ENCODE measurements at regions not wholly inside any gene's neighbourhood (a gene's known extent, or its start where the extent isn't known, plus 50 kb on each side); places are given as distances from the start of the nearest gene placed in this dataset.

DNA sequence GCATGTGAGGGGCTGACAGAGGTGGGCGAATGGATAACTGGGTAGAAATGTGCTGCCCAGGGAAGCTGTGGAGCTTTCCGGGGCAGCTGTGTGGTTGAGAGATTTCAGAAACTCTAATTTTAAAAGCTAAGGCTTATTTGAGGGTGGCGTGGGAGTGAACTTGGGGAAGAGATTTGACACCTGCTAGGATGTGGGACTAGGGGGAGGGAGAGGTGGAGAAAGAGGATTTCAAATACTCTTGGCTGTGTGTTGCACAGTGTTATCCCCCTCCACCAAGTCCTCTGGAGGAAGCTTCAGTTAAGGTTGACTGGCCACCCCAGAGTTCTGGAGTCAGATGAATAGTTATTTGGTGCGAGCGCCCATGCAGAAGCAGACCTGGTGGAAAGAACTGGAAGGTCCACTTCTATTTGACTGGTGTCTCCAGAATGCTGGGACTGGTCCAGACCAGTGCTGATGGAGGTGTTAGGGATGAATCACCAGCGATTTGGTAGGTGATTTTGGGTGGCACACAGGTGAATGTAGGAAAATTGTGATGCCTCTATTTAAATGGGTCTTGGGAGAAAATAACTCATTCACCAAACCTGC is 72.8 kb upstream of the ALX4 start:
- H3K27ac ChIP-seq, result no peak overlapping the region
- no peak overlapping the region for H3K4me3 ChIP-seq
- ATAC-seq (no peak), DNase-seq (no peak)
- no peaks in the 10 kb centered on the region for H3K27me3 ChIP-seq
- peaks cover 0 to 10% (median 4%) of the 10 kb centered on the region in 4 donors for H3K4me1 ChIP-seq
- no peaks in the 10 kb centered on the region for H3K36me3 ChIP-seq
- TF ChIP-seq, protein P1, sequence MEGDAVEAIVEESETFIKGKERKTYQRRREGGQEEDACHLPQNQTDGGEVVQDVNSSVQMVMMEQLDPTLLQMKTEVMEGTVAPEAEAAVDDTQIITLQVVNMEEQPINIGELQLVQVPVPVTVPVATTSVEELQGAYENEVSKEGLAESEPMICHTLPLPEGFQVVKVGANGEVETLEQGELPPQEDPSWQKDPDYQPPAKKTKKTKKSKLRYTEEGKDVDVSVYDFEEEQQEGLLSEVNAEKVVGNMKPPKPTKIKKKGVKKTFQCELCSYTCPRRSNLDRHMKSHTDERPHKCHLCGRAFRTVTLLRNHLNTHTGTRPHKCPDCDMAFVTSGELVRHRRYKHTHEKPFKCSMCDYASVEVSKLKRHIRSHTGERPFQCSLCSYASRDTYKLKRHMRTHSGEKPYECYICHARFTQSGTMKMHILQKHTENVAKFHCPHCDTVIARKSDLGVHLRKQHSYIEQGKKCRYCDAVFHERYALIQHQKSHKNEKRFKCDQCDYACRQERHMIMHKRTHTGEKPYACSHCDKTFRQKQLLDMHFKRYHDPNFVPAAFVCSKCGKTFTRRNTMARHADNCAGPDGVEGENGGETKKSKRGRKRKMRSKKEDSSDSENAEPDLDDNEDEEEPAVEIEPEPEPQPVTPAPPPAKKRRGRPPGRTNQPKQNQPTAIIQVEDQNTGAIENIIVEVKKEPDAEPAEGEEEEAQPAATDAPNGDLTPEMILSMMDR (IDR thresholded peaks at IDR 0.05), result no peak
- H3K9me3 ChIP-seq, result no peaks in the 10 kb centered on the region
- intact Hi-C loops (cut with DNase I), result no loop called here
- WGBS (ENCODE audit: insufficient coverage, low coverage, low lambda C conversion rate, missing lambda C conversion rate), result 73% methylated on average over 6 of the region's 6 CpGs

GRCh38 chr11:44383246-44383645 is 73.3 kb upstream of the ALX4 start:
- TF ChIP-seq, protein P1 (IDR thresholded peaks at IDR 0.05), result no peak
- no peak for TF ChIP-seq POLR2A (IDR thresholded peaks at IDR 0.05)
- Histone ChIP-seq H3K4me1 (peaks cover 0 to 10% (median 4%) of the 10 kb centered on the region in 4 donors), H3K9me3 (no peaks in the 10 kb centered on the region), H3K27ac (no peak overlapping the region), H3K36me3 (no peaks in the 10 kb centered on the region), H3K4me3 (no peak overlapping the region), H3K27me3 (no peaks in the 10 kb centered on the region)
- intact Hi-C loops (cut with DNase I), result no loop called here
- ATAC-seq (no peak), DNase-seq (no peak)
- 80% methylated on average over 1 of the region's 1 CpG for WGBS (ENCODE audit: insufficient coverage, low coverage, low lambda C conversion rate, missing lambda C conversion rate)

DNA sequence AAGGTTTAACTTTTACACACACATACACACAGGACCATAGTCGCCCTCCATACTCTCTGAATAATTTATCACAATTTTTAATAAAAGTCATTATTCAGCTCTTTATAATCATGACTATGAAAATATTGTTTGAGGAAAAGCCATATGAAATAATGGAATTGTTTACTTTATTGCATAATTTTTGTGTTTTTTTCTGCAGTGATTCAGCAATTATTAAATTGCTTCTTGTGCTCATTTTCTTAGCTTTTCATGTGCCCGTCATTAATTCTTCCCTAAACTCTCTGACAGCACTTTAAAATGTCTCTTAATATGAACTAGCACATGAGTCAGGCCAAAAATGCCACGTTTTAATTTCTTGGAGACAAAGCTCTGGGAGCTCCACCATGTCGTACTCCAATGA is 77.5 kb upstream of the ALX4 start:
- peaks cover 0 to 6% (median 3%) of the 10 kb centered on the region in 4 donors for H3K4me1 ChIP-seq
- 58% methylated on average over 4 of the region's 4 CpGs for WGBS (ENCODE audit: insufficient coverage, low coverage, low lambda C conversion rate, missing lambda C conversion rate)
- intact Hi-C loops (cut with DNase I), result no loop called here

GRCh38 chr11:44387825-44388224 is 77.9 kb upstream of the ALX4 start:
- no peaks in the 10 kb centered on the region for H3K36me3 ChIP-seq
- WGBS (ENCODE audit: insufficient coverage, low coverage, low lambda C conversion rate, missing lambda C conversion rate), result 63% methylated on average over 3 of the region's 3 CpGs
- no peak overlapping the region for H3K27ac ChIP-seq
- H3K27me3 ChIP-seq, result no peaks in the 10 kb centered on the region
- no peaks in the 10 kb centered on the region for H3K9me3 ChIP-seq
- no peak for ATAC-seq
- TF ChIP-seq POLR2A (IDR thresholded peaks at IDR 0.05), result no peak
- TF ChIP-seq, protein P1 (IDR thresholded peaks at IDR 0.05), result no peak
- peaks cover 0 to 6% (median 3%) of the 10 kb centered on the region in 4 donors for H3K4me1 ChIP-seq
- DNase-seq, result no peak
- intact Hi-C loops (cut with DNase I), result no loop called here
- H3K4me3 ChIP-seq, result no peak overlapping the region

More for the DNA sequence above, 77.5 kb upstream of the ALX4 start:
- Histone ChIP-seq H3K9me3 (no peaks in the 10 kb centered on the region), H3K36me3 (no peaks in the 10 kb centered on the region), H3K27me3 (no peaks in the 10 kb centered on the region), H3K27ac (no peak overlapping the region), H3K4me3 (no peak overlapping the region)
- no peak for DNase-seq
- ATAC-seq, result no peak
- TF ChIP-seq, protein P1 (IDR thresholded peaks at IDR 0.05), result no peak
- no peak for TF ChIP-seq POLR2A (IDR thresholded peaks at IDR 0.05)

Measured in right lobe of liver (tissue), 6 donors.